ENCODE measurements at regions not wholly inside any gene's neighbourhood (a gene's known extent, or its start where the extent isn't known, plus 50 kb on each side); places are given as distances from the start of the nearest gene placed in this dataset.

- Mint-ChIP-seq H3K27me3 (ENCODE audit: insufficient read depth, low read depth, poor library complexity) (no peaks in the 10 kb centered on the region), H3K4me1 (no peaks in the 10 kb centered on the region), H3K36me3 (ENCODE audit: low read depth) (no peaks in the 10 kb centered on the region; the same call in 2 of the 3 replicates), H3K4me3 (no peak overlapping the region), H3K27ac (no peak overlapping the region), H3K9me3 (peaks cover 54% of the 10 kb centered on the region)
- Histone ChIP-seq H3K4me1 (ENCODE audit: insufficient read depth) (no peaks in the 10 kb centered on the region), H3K79me2 (replicated peaks; ENCODE audit: insufficient read depth) (no peaks in the 10 kb centered on the region), H3K27ac (ENCODE audit: low read depth) (no peak overlapping the region), H3F3A (replicated peaks; ENCODE audit: low read depth) (no peaks in the 10 kb centered on the region), H3K9me2 (ENCODE audit: insufficient read depth) (no peaks in the 10 kb centered on the region), H3K4me2 (no peak overlapping the region), H2AFZ (no peak overlapping the region), H4K20me1 (replicated peaks; ENCODE audit: insufficient read depth) (no peaks in the 10 kb centered on the region), H3K4me3 (no peak overlapping the region), H3K27me3 (ENCODE audit: insufficient read depth) (no peaks in the 10 kb centered on the region), H3K36me3 (ENCODE audit: insufficient read depth) (no peaks in the 10 kb centered on the region)
- ATAC-seq (no peak), DNase-seq (ENCODE audit: low spot score) (no peak)
- no peak for TF ChIP-seq CTCF (conservative IDR thresholded peaks at IDR 0.05; ENCODE audit: low read depth in 2 of 2)
- no peak for TF ChIP-seq POLR2AphosphoS5 (IDR thresholded peaks at IDR 0.05; ENCODE audit: low read depth)
- TF ChIP-seq REST (IDR thresholded peaks at IDR 0.05; ENCODE audit: unreplicated experiment), result no peak
- TF ChIP-seq ETS1 (IDR thresholded peaks at IDR 0.05), result no peak
- no peak for TF ChIP-seq ZNF462 (CRISPR knock-in tag; IDR thresholded peaks at IDR 0.05)
- no peak for TF ChIP-seq ZNF331 (CRISPR knock-in tag; IDR thresholded peaks at IDR 0.05; ENCODE audit: low read depth)
- no peak for TF ChIP-seq EZH2 (IDR thresholded peaks at IDR 0.05; ENCODE audit: low read depth, unreplicated experiment)
- no peak for TF ChIP-seq EZH2phosphoT487 (IDR thresholded peaks at IDR 0.05; ENCODE audit: unreplicated experiment)
Observed at GRCh38 chr10:109664554-109664953, 258.8 kb downstream of the XPNPEP1 start.

Measured in GM23338 (cell line).